ENCODE measurements at regions not wholly inside any gene's neighbourhood (a gene's known extent, or its start where the extent isn't known, plus 50 kb on each side); places are given as distances from the start of the nearest gene placed in this dataset.
"Not testable (repeated sequence)": the region's sequence is repeated elsewhere in the genome, so short reads cannot be mapped to it uniquely, and the experiment has no call there.

DNA sequence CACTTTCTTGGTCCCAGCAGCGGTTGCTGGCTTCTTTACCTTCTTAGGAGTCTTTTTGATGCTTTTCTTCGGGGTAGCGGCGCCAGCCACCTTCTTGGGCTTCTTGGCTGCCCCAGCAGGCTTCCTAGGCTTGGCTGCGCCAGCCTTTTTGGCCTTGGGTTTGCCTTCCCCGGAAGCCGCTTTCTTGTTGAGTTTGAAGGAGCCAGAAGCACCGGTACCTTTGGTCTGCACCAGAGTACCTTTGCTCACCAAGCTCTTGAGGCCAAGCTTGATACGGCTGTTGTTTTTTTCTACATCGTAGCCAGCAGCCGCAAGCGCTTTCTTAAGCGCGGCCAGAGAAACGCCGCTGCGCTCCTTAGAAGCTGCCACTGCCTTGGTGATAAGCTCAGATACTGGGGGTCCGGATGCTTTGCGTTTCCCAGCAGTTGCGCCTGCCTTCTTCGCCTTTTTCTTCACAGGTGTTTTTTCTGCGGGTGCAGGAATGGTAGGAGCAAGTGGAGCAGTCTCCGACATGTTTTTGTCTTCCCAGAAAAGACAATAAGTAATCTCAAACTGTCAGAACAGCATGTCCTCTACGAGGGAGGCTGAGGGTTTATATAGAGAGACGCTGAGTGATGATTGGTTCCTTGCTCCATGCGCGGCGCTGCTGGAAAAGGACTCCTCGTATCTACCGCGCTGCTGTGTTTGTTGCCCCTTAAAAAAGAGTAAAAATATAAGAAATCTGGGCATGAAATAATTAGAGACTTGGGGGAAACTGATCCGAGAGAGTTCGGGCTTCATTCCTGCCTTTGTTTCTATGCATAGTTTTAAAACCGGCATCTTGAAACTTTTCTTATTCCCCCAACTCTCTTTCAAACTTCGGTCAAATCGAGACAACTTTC is 130.3 kb upstream of the BTN3A2 start:
- DNase-seq (ENCODE audit: low spot score) = peak; percentile 91

DNA sequence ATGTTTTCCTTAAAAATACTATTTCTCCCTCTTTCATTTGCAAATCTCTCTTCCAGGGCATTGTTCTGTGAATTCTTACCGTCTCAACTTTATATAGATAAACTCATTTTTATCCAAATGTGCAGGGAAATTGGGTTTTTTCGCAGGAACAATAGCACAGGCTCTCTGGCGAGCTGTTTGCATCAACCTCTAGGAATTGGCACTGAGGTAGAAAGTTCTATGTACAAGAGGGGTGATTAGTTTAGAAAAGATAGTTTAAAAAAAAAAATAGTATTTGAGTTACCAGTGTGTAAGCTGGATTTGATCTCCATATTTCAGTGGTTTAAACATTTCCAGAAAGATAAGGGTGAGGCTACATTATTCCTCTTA is 129.7 kb upstream of the BTN3A2 start:
- no peak for DNase-seq (ENCODE audit: low spot score)

GRCh38 chr6:26239415-26239814 is 125.6 kb upstream of the BTN3A2 start:
- not testable (repeated sequence) for DNase-seq (ENCODE audit: low spot score)

GRCh38 chr6:26240157-26241032 is 124.6 kb upstream of the BTN3A2 start:
- peak; percentile 96 for DNase-seq (ENCODE audit: low spot score)

DNA sequence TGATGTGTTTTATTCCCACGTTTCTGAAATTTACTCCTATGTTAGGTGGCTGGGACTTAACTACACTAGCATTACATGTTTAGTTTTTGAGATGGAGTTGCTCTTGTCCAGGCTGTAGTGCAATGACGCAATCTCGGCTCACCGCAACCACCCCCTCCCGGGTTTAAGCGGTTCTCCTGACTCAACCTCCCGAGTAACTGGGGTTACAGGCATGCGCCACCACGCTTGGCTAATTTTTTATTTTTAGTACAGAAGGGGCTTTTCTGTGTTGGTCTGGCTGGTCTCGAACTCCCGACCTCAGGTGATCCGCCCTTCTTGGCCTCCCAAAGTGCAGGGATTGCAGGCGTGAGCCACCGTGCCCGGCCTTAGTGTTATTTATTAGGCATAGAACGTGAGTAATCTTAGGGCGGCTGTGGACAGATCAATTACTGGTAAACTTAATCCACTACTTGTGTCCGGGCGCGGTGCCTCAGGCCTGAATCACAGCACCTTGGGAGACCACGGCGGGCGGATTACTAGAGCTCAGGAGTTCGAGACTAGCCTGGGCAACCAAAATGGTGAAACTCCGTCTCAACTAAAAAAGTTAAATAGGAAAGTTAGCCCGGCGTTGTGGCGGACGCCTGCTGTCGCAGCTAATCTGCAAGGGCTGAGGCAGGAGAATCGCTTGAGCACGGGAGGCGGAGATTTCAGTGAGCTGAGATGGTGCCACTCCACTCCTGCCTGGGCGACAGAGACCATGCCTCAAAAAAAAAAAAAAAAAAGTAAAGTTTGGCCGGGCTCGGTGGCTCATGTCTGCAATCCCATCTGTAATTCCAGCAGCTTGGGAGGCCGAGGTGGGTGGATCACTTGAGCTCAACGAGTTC is 123.7 kb upstream of the BTN3A2 start:
- peak; percentile 75 for DNase-seq (ENCODE audit: low spot score)

- no peak for DNase-seq (ENCODE audit: low spot score)
These were observed 121.9 kb upstream of the BTN3A2 start for GRCh38 chr6:26243132-26243531.

DNA sequence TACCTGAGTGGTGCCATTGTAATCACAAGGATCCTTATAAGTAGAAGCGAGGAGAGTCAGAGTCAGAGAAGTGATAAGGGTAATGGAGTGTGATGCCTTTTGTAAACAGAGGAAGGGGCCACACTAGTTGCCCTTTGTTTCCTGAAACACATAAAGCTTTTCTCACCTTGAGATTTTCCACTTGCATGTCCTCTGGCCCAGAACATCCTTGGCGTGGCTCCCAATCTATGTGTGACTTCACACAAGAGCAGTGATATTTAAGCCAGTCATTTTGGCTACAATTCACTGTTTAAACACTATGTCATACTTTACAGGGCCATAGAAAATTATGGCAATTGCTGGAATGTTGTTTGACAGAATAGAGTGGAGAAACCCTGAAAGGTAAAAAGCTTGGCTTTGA is 121.2 kb upstream of the BTN3A2 start:
- DNase-seq (ENCODE audit: low spot score) = no peak

DNA sequence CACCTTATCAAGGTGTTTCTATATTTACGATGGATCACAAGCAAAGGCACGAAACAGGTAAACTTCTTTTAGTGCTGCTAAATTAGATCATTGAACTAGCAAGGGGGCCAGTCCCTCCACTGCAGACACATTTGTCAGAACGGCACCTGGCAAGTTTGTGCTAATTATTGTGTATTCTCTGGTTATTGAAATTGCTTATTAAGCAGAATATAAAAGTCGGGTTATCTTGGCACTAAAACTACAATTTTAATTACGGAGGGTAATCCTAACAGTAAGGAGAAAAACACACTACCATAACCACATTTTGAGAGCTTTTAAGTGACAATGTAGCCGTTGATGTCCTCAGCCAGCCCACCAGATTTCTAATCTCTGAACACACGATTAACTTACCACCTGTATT is 118.9 kb upstream of the BTN3A2 start:
- no peak for DNase-seq (ENCODE audit: low spot score)

GRCh38 chr6:26246553-26246952 is 118.4 kb upstream of the BTN3A2 start:
- DNase-seq (ENCODE audit: low spot score) = no peak

DNA sequence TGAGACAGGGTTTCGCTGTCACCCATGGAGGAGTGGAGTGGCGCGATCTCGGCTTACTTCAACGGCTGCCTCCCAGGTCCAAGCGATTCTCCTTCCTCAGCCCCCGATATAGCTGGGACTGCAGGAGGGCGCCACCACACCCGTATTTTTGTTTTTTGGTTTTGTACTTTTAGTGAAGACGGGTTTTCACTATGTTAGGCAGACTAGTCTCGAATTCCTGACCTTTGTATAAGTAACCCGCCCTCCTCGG is 115.4 kb upstream of the BTN3A2 start:
- DNase-seq (ENCODE audit: low spot score) = peak; percentile 81

DNA sequence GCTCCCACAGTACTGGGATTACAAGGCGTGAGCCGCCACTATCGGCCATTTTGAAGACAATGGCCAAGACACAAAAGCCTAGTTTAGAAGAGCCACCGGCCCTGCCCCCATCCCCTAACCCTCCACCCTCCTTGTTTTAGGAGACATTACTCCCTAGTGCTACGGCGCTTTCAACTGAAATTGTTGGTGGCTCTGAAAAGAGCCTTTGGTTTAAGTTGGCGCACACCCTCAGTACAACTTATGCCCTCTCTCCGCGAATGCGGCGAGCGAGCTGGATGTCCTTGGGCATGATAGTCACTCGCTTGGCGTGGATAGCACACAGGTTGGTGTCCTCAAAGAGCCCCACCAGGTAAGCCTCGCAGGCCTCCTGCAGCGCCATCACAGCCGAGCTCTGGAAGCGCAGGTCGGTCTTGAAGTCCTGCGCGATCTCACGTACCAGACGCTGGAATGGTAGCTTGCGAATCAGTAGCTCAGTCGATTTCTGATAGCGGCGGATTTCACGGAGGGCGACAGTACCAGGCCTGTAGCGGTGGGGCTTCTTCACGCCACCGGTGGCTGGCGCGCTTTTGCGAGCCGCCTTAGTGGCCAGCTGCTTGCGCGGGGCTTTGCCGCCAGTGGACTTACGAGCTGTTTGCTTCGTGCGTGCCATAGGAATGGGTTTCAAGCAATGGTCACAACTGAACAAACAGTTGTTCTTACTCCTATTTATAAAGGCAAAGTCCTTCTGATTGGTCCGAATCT is 114.9 kb upstream of the BTN3A2 start:
- peak; percentile 89 for DNase-seq (ENCODE audit: low spot score)

DNA sequence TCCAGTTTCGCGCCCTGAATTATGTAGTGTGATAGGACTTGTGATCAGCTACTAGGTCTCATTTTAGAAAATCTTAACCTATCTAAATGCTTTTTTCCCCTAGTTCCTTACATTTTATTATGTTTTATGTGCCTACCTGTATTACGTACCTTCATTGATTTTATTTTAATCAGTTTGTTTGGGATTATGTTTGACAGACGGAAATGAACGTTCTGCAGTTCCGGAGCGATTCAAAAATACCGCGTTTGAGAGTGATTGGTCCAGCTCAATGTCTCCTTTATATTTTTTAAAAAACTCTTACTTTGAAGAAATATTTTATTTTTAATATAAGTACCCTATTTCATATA is 114.3 kb upstream of the BTN3A2 start:
- no peak for DNase-seq (ENCODE audit: low spot score)

GRCh38 chr6:26251354-26252076 is 113.5 kb upstream of the BTN3A2 start:
- DNase-seq (ENCODE audit: low spot score) = peak; percentile 94

DNA sequence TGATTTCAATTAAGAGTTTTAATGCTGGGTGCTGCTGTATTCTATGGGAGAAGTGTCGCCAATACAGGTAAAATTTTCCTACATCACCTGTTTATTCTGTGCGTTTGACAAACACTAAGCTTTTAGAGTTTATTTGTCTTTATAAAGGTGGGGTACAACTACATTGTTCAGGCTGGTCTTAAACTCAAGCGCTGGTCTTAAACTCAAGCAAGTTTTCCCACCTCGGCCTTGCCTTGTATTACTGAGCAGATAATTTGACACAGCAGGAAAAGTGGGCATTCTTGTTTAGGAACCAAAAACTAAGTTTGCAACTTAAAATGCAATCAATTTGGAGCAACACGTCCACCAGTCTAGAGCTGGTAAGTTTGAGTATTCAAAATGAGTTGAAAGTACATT is 112.9 kb upstream of the BTN3A2 start:
- DNase-seq (ENCODE audit: low spot score) = no peak

GRCh38 chr6:26254724-26255123 is 110.3 kb upstream of the BTN3A2 start:
- DNase-seq (ENCODE audit: low spot score) = no peak

GRCh38 chr6:26257272-26257671 is 107.7 kb upstream of the BTN3A2 start:
- no peak for DNase-seq (ENCODE audit: low spot score)

DNA sequence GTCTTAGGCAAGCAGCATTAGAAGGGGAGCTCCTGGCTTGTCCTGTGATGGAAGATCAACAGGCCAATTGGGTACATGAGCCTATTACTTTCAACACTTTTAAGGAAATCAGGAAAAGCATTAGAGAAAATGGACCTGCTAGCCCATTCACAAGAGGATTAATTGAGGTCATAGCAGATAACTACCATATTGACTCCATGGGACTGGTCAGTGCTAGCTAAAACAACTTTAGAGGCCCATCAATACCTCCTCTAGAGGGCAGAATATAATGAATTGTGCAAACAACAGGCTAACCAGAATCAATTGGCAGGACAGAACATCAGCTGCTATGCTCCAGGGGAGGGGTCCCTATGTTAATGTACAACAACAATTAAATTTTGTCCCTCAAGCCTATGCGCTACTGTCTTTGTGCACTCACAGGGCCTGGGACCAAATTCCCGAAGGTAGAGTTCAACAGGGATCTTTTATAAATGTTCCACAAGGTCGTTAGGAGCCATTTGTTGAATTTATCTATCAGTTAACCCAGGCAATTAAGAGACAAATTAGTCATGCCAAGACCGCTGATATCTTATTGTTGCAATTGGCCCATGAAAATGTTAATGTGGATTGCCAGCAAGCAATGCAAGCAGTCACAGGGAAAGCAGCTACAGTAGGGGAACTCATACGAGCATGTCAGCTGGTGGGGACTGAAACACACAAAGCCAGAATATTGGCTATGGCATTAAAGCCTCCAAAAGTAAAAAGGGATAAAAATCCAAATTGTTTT is 106.6 kb upstream of the BTN3A2 start:
- no peak for DNase-seq (ENCODE audit: low spot score)

DNA sequence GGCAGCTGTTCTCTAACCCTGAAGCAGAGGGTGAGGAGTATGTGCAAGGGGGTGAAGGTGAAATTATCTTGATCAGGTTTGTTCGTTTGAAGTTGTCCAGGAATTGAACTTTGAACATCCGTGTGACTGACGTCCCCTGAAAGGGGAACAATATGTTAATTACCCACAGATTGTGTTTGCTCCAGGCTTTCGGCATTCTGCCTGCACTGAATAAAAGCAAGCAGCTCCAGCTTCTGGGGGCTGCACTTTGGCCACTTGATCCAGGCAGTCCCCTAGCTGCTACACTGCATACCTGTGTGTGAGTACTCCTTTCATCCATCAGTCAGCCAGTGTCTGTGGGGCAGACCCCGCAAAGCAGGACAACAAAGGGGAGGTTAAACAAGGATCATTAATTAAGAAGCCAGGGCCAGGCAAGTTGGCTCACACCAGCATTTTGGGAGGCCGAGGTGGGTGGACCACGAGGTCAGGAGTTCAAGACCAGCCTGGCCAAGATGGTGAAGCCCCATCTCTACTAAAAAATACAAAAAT is 104.8 kb upstream of the BTN3A2 start:
- no peak for DNase-seq (ENCODE audit: low spot score)

- DNase-seq (ENCODE audit: low spot score) = no peak
These were observed 104.1 kb upstream of the BTN3A2 start for GRCh38 chr6:26260725-26261490.

All from activated CD4-positive, alpha-beta T cell treated with anti-CD3 and anti-CD28 coated beads, Interleukin-2, Interleukin-4, amounts not matched to agents 100 ng/mL and 50 ng/mL, durations not matched to agents 16 hours and 8 hours (primary cell).